ENCODE measurements at regions not wholly inside any gene's neighbourhood (a gene's known extent, or its start where the extent isn't known, plus 50 kb on each side); places are given as distances from the start of the nearest gene placed in this dataset.

- DNase-seq (ENCODE audit: low read depth) = no peak
- TF ChIP-seq CTCF (IDR thresholded peaks at IDR 0.05; ENCODE audit: insufficient read depth, low read length, severe bottlenecking) = no peak
- Histone ChIP-seq H3K36me3 (ENCODE audit: control insufficient read depth, insufficient read depth, low read length) (no peaks in the 10 kb centered on the region), H3K4me3 (ENCODE audit: low read depth, low read length) (no peak overlapping the region), H3K27me3 (ENCODE audit: control insufficient read depth, insufficient read depth, low read length) (no peaks in the 10 kb centered on the region)
- no peak for FAIRE-seq
Measured at GRCh38 chr2:19070886-19071285, 287.5 kb downstream of the OSR1 start.

DNA sequence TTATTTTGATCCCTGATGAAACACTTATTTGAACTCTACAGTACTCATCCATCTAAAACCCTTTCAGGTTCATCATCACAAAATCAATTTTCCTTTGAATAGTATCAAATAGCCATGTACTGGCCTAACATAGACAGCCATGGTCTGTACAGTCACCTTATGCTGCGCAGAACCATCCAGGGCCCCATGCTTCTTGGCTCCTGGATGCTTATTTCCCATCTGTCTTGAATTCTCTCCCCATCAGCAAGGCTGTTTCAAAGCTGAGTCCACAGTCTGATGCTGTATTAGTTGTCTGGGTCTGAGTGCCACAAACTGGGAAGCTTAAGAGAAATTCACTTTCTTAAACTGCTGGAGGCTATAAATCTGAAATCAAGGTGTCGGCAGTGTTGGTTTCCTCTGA lies 290.2 kb downstream of the OSR1 start:
- Histone ChIP-seq H3K27me3 (ENCODE audit: control insufficient read depth, insufficient read depth, low read length) (no peaks in the 10 kb centered on the region), H3K4me3 (ENCODE audit: low read depth, low read length) (no peak overlapping the region), H3K36me3 (ENCODE audit: control insufficient read depth, insufficient read depth, low read length) (no peaks in the 10 kb centered on the region)
- no peak for DNase-seq (ENCODE audit: low read depth)
- no peak for FAIRE-seq
- TF ChIP-seq CTCF (IDR thresholded peaks at IDR 0.05; ENCODE audit: insufficient read depth, low read length, severe bottlenecking) = no peak

DNA sequence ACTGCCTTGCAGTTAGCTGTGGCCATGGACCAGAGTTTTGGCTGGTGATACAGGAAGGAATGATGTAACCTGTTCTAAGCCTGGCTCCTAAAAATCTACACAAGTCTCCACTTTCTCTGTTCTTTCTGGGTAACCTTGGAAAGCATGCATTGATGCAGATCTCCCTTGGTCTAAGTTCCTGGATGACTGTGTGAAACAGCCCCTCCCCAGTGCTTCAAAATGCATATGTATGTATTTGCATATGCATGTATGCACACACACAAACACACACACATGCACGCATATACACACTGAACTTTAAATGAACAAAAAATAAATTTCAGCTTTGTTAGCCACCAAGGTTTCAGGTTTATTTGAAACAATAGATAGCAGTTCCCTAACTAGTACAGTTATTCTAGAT lies 296.1 kb downstream of the OSR1 start:
- Histone ChIP-seq H3K4me3 (ENCODE audit: low read depth, low read length) (no peak overlapping the region), H3K36me3 (ENCODE audit: control insufficient read depth, insufficient read depth, low read length) (no peaks in the 10 kb centered on the region), H3K27me3 (ENCODE audit: control insufficient read depth, insufficient read depth, low read length) (no peaks in the 10 kb centered on the region)
- DNase-seq (ENCODE audit: low read depth) (no peak), FAIRE-seq (peak; percentile 23)
- TF ChIP-seq CTCF (IDR thresholded peaks at IDR 0.05; ENCODE audit: insufficient read depth, low read length, severe bottlenecking) = no peak

GRCh38 chr2:19059076-19059475 lies 299.3 kb downstream of the OSR1 start:
- DNase-seq (ENCODE audit: low read depth) (peak; percentile 84), FAIRE-seq (peak; percentile 93)
- no peaks in the 10 kb centered on the region for H3K36me3 ChIP-seq (ENCODE audit: control insufficient read depth, insufficient read depth, low read length)
- TF ChIP-seq CTCF (IDR thresholded peaks at IDR 0.05; ENCODE audit: insufficient read depth, low read length, severe bottlenecking) = no peak
- H3K27me3 ChIP-seq (ENCODE audit: control insufficient read depth, insufficient read depth, low read length) = no peaks in the 10 kb centered on the region
- H3K4me3 ChIP-seq (ENCODE audit: low read depth, low read length) = no peak overlapping the region

- Histone ChIP-seq H3K4me3 (ENCODE audit: low read depth, low read length) (no peak overlapping the region), H3K36me3 (ENCODE audit: control insufficient read depth, insufficient read depth, low read length) (no peaks in the 10 kb centered on the region), H3K27me3 (ENCODE audit: control insufficient read depth, insufficient read depth, low read length) (no peaks in the 10 kb centered on the region)
- FAIRE-seq (no peak), DNase-seq (ENCODE audit: low read depth) (no peak)
- TF ChIP-seq CTCF (IDR thresholded peaks at IDR 0.05; ENCODE audit: insufficient read depth, low read length, severe bottlenecking) = no peak
Measured at GRCh38 chr2:19051203-19051831, 307.1 kb downstream of the OSR1 start.

DNA sequence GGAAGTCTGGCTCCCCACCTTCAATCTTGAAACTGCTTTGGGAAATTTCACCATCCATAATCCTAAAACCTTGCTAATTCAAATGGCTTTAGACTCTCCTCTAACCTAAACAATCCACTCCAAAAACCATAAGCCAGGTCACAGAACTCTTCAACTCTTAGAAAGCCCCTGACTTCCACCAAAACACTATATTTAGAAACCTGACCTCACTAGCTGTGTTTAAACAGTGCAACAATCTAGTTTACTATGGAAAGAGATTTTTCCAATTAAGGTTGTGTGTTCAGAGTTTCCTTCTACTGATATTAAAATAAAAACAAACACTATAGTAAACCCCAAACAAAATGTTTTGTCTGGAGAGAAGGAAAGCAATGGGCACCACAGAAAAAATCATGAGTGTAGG lies 308.1 kb downstream of the OSR1 start:
- no peak for FAIRE-seq
- TF ChIP-seq CTCF (IDR thresholded peaks at IDR 0.05; ENCODE audit: insufficient read depth, low read length, severe bottlenecking) = no peak
- Histone ChIP-seq H3K36me3 (ENCODE audit: control insufficient read depth, insufficient read depth, low read length) (no peaks in the 10 kb centered on the region), H3K27me3 (ENCODE audit: control insufficient read depth, insufficient read depth, low read length) (no peaks in the 10 kb centered on the region), H3K4me3 (ENCODE audit: low read depth, low read length) (no peak overlapping the region)
- DNase-seq (ENCODE audit: low read depth) = no peak
